Hematopoietic multipotent progenitor cell treated with erythropoietin and hydrocortisone succinate and interleukin-3 and kit ligand, for 15 days (in vitro differentiated cells): ENCODE measurements at regions not wholly inside any gene's neighbourhood (a gene's known extent, or its start where the extent isn't known, plus 50 kb on each side); places are given as distances from the start of the nearest gene placed in this dataset.

Experiments
- DNase-seq: peaks from one replicate; pipeline ENCODE4 v3.0.0-alpha.2; 2015; ENCODE audit warnings: low spot score

- DNase-seq = no peak
These were observed 559.8 kb upstream of the TYRP1 start for GRCh38 chr9:12133416-12133815.

- DNase-seq = no peak
These were observed 551.8 kb upstream of the TYRP1 start for GRCh38 chr9:12141422-12141821.

GRCh38 chr9:12155401-12156134, 537.6 kb upstream of the TYRP1 start:
- DNase-seq = no peak

- no peak for DNase-seq
These were observed 530.9 kb upstream of the TYRP1 start for GRCh38 chr9:12162181-12162815.

- DNase-seq = no peak
These were observed 529.3 kb upstream of the TYRP1 start for GRCh38 chr9:12163723-12164458.

GRCh38 chr9:12166518-12166917, 526.7 kb upstream of the TYRP1 start:
- no peak for DNase-seq

- DNase-seq = no peak
These were observed 522.7 kb upstream of the TYRP1 start for GRCh38 chr9:12170456-12170855.

- DNase-seq = no peak
These were observed 514.6 kb upstream of the TYRP1 start for GRCh38 chr9:12178634-12179033.

- DNase-seq = no peak
These were observed 510.4 kb upstream of the TYRP1 start for GRCh38 chr9:12182806-12183205.

- no peak for DNase-seq
These were observed 509.9 kb upstream of the TYRP1 start for GRCh38 chr9:12183321-12183720.

- DNase-seq = no peak
These were observed 507.3 kb upstream of the TYRP1 start for GRCh38 chr9:12185856-12186255.

- DNase-seq = no peak
These were observed 501.6 kb upstream of the TYRP1 start for GRCh38 chr9:12191630-12192029.

- DNase-seq = no peak
These were observed 498.5 kb upstream of the TYRP1 start for GRCh38 chr9:12194731-12195130.

GRCh38 chr9:12195456-12195855, 497.7 kb upstream of the TYRP1 start:
- no peak for DNase-seq

- no peak for DNase-seq
These were observed 488.7 kb upstream of the TYRP1 start for GRCh38 chr9:12204512-12204911.

GRCh38 chr9:12212860-12213259, 480.3 kb upstream of the TYRP1 start:
- DNase-seq = no peak

- no peak for DNase-seq
These were observed 471.7 kb upstream of the TYRP1 start for GRCh38 chr9:12221470-12221869.

- no peak for DNase-seq
These were observed 468.7 kb upstream of the TYRP1 start for GRCh38 chr9:12224449-12224848.

- DNase-seq = no peak
These were observed 462.5 kb upstream of the TYRP1 start for GRCh38 chr9:12230708-12231107.

GRCh38 chr9:12231832-12232231, 461.4 kb upstream of the TYRP1 start:
- DNase-seq = no peak

GRCh38 chr9:12232836-12233235, 460.3 kb upstream of the TYRP1 start:
- no peak for DNase-seq

- no peak for DNase-seq
These were observed 439.2 kb upstream of the TYRP1 start for GRCh38 chr9:12253941-12254340.

GRCh38 chr9:12266758-12267157, 426.4 kb upstream of the TYRP1 start:
- DNase-seq = no peak
